ENCODE measurements at regions not wholly inside any gene's neighbourhood (a gene's known extent, or its start where the extent isn't known, plus 50 kb on each side); places are given as distances from the start of the nearest gene placed in this dataset.

DNA sequence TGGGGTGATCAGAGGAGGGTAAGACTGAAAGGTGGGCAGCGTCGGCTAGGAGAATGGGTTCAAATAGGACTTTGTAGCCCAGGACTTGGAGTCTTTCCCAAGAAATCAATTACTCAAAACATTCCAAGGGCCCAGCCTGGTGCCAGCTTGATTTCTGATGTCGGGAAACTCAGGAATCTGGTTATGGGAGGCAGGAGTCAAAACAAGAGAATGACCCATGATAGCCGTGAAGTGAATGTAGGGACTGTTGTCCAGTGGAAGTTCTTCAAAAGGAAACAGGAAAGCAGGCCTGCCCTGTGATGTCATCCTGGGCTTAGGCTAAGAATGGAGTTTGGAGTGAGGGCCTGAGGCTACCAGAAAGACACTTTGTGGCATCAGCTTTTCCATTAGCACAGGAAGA lies 67.4 kb upstream of the SLC14A2 start:
- no peak for DNase-seq

- DNase-seq, result no peak
These were observed 66.7 kb upstream of the SLC14A2 start for GRCh38 chr18:45548614-45549013.

GRCh38 chr18:45549290-45549689 lies 66.0 kb upstream of the SLC14A2 start:
- no peak for DNase-seq

DNA sequence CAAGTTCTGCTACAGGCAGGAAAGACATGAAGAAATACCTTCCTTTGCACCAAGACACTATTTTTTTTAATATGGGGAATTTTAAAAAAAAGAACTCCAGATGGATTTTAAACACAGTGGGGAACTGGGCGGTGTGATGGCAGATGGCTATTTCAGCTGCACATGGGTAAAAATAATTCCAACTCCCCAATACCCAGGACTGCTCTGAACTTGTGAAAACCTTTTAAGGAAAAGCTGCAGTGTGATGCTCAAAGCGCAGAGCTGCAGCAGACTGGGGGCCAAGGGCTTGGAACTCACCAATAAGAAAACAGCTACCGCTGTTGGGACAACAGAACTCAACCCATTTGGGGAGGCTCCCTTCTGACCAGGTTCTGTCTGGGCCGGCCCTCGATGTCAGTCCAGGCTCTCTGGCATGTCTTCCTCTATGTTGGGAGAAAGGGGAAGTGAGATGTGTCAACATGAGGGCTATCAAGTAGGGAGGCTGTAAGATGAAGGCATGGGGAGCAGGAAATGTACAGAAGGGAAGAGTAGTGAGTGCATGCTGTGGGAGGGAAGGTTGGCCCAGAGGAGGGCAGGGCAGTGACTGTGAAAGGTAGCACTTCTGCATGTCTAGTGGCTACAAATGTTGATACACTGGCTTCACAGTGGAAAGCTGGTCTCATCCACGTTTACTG lies 64.0 kb upstream of the SLC14A2 start:
- DNase-seq, result no peak

GRCh38 chr18:45553723-45554388 lies 61.4 kb upstream of the SLC14A2 start:
- no peak for DNase-seq

GRCh38 chr18:45554389-45554737 lies 60.9 kb upstream of the SLC14A2 start:
- no peak for DNase-seq

DNA sequence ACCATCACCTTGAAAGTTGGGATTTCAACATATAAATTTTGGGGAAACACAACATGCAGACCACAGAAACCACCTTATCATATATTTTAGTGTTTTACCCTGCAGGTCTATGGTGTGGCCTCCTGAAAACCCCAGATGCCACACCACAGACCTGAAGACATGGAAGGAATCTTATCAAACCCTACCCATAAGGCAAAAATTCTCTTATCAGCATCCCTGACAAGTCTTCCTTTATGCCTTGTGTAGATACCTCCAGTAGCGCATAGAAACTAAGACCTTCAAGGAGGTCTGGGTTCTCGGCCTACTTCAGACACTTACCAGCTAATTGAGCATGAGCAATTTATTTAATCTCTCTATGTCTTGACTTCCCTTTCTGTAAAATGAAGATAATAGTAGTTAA lies 59.1 kb upstream of the SLC14A2 start:
- no peak for DNase-seq

DNA sequence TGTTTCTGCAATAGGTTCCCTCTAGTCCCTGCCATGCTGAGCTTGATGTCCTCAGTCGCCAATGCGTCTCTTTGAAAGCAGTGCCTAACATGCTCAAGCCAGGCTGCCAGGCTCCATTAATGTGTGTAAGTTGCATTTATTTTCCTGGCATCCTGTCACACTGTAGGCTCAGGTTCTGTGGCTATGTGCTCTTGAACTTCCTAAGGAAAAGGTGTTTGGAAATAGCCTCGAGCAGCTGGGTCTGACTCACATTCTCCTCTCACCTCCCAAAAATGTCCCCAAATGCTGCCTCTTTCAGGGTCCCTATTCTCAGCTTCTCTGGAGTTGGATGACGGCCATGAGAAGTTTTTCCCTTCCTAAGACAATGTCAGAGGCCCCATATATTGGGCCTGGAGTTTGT lies 58.0 kb upstream of the SLC14A2 start:
- no peak for DNase-seq

DNA sequence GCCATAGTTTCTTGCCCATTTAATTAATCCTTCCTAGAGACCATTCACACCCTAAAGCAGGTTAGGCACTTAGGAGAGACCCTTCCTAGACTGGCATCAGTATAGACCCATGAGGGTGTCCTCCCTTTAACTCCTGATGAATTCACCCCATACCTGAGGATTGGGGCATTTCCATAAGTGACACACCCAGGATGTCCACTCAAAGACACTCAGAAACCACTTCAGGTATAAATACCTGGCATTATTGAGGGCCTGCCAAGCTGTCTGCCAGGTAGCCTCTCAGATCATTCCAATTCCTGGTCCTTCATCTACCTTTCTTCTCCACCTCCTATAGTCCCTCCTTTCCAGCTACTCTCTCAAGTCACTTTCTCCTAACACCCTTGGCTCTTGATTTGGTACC lies 57.5 kb upstream of the SLC14A2 start:
- DNase-seq, result no peak

GRCh38 chr18:45559258-45559657 lies 56.0 kb upstream of the SLC14A2 start:
- no peak for DNase-seq

DNA sequence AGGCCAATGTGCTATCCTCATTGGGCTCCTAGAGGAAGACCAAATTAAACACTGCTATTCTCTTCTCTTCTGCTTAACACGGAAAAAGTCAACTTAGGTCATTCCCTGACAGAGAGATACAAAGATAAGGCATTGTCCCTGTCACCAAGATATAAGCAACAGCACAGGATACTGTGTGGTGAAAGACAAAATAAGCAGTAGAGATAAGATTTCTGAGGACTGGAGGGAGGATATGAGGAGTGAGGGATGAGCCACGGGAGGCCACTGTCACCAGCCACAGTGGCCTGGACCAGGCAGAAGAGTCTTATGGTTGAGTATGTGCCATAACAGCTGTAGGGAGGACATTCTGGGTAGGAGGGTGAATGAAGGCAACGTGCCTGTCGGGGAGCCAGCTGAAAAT lies 54.4 kb upstream of the SLC14A2 start:
- DNase-seq, result no peak

GRCh38 chr18:45562567-45563479 lies 52.5 kb upstream of the SLC14A2 start:
- no peak for DNase-seq

DNA sequence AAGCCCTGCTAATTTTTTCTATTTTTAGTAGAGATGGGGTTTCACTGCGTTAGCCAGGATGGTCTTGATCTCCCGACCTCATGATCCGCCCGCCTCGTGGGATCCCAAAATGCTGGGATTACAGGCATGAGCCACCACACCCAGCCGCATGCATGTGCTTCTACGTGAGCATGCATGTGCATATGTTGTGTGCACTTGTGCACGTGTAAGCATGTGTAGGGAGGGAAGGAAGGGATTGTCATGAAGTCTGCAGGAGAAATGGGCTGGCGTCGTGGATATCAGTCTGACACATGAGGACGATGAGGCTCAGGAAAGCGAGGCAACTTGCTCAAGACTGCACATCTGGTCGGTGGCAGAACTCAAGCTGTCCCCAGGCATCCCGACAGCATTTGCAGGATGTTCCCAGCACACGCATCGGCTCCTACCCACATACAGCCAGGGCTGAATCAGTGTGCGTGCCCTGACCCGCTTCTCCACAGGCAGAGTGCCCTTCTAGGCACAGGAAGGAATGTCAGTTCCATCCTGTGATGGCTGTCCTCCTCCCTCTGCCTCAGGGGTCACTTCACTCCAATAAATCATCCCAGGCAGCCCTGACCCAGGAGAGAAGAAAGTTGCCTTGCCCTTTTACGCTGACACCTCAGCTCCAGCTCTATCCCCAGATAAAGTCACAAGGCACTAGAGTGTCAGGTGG lies 49.9 kb upstream of the SLC14A2 start:
- no peak for DNase-seq

All from NCI-H1436 (cell line).